Naive thymus-derived CD8-positive, alpha-beta T cell (primary cell): ENCODE measurements at regions not wholly inside any gene's neighbourhood (a gene's known extent, or its start where the extent isn't known, plus 50 kb on each side); places are given as distances from the start of the nearest gene placed in this dataset.

ENCODE experiments used
- ATAC-seq, 2 donors: fragments of 150-1000 bp; cut with Tn5 transposase in 1 of 2; sonication (Bioruptor Pico), chemical (Tn5 transposase) in 1 of 2; 1 replicate in 1 of 2; 2 replicates in 1 of 2; pipeline ENCODE4 v1.10.0; 2021; ENCODE audit warnings: mild to moderate bottlenecking in 2 of 2, moderate library complexity in 2 of 2
- POLR2A ChIA-PET: fragments of 350-600 bp; sonication (Branson Sonifier 250); formaldehyde crosslinking; loops from one replicate; lab custom pipeline; 2021; ENCODE audit warnings: antibody characterized with exemption; lab: Charles Lee
- DNase-seq, 10 donors: peaks; one replicate each; pipeline versions ENCODE4 v3.0.0 to v3.0.0-alpha.2; 2020 to 2022
- H3K27ac Mint-ChIP-seq, 10 donors: one replicate each; pipeline ENCODE4 v1.8.0; 2020 to 2022; ENCODE audit warnings: mild to moderate bottlenecking in 10 of 10, mixed read lengths in 10 of 10, moderate library complexity in 4 of 10, inconsistent platforms in 1 of 10
- H3K27me3 Mint-ChIP-seq, 5 donors: one replicate each; pipeline ENCODE4 v1.8.0; 2021 to 2022; ENCODE audit warnings: mixed read lengths in 5 of 5
- H3K36me3 Mint-ChIP-seq, 3 donors: one replicate each; pipeline ENCODE4 v1.8.0; 2020 to 2022; ENCODE audit warnings: mixed read lengths in 3 of 3, mild to moderate bottlenecking in 2 of 3, inconsistent platforms in 1 of 3
- H3K4me1 Mint-ChIP-seq, 4 donors: one replicate each; pipeline ENCODE4 v1.8.0; 2021 to 2022; ENCODE audit warnings: mixed read lengths in 4 of 4
- H3K4me3 Mint-ChIP-seq, 10 donors: one replicate each; pipeline ENCODE4 v1.8.0; 2020 to 2022; ENCODE audit warnings: mild to moderate bottlenecking in 10 of 10, mixed read lengths in 10 of 10, moderate library complexity in 6 of 10, inconsistent platforms in 1 of 10
- H3K9me3 Mint-ChIP-seq, 9 donors: one replicate each; pipeline ENCODE4 v1.8.0; 2020 to 2022; ENCODE audit warnings: mixed read lengths in 9 of 9, mild to moderate bottlenecking in 3 of 9, inconsistent platforms in 1 of 9, moderate library complexity in 1 of 9

DNA sequence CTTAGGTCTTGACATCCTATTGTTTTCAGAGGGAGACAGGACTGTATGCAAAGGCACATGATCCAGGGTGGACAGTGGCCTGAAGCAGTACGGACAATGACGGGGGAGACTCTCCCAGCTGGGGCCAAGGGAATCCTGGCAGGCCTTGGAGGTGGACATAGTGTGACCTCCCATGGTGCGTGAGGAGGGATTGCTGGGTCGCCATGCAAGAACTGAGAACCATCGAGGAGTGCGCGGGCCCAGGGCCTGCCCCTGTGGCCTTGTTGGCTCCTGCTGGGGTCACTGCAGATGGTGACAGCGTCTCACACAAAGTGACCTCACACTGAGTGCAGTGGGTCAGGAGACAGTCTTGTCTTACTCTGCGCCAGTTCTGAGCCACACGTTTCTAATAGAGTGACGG lies 192.4 kb downstream of the GADD45G start:
- Mint-ChIP-seq H3K4me3 (no peak overlapping the region), H3K36me3 (peaks cover 0 to 1% (median 0%) of the 10 kb centered on the region in 3 donors), H3K27me3 (peaks cover 0 to 2% (median 0%) of the 10 kb centered on the region in 5 donors), H3K4me1 (peaks cover 0 to 2% (median 0%) of the 10 kb centered on the region in 4 donors), H3K9me3 (no peaks in the 10 kb centered on the region), H3K27ac (peak overlapping the region in 1 of 10 donors; percentile 41)
- POLR2A ChIA-PET: no interaction called here
- DNase-seq (no peak), ATAC-seq (no peak)

- H3K4me3 Mint-ChIP-seq: no peak overlapping the region
- peaks cover 0 to 3% (median 0%) of the 10 kb centered on the region in 5 donors for H3K27me3 Mint-ChIP-seq
- no peak for DNase-seq
- no peak for ATAC-seq
- no peaks in the 10 kb centered on the region for H3K9me3 Mint-ChIP-seq
- H3K27ac Mint-ChIP-seq: no peak overlapping the region
- H3K4me1 Mint-ChIP-seq: peaks cover 0 to 2% (median 0%) of the 10 kb centered on the region in 4 donors
- peaks cover 0 to 1% (median 0%) of the 10 kb centered on the region in 3 donors for H3K36me3 Mint-ChIP-seq
- POLR2A ChIA-PET: no interaction called here
Observed at GRCh38 chr9:89797937-89798455, 193.2 kb downstream of the GADD45G start.

GRCh38 chr9:89798547-89799120 lies 193.8 kb downstream of the GADD45G start:
- no peak for ATAC-seq
- Mint-ChIP-seq H3K36me3 (peaks cover 0 to 1% (median 0%) of the 10 kb centered on the region in 3 donors), H3K9me3 (no peaks in the 10 kb centered on the region), H3K4me3 (no peak overlapping the region), H3K27me3 (peaks cover 0 to 3% (median 0%) of the 10 kb centered on the region in 5 donors), H3K4me1 (peaks cover 0 to 2% (median 0%) of the 10 kb centered on the region in 4 donors), H3K27ac (no peak overlapping the region)
- POLR2A ChIA-PET: no interaction called here
- DNase-seq: no peak

GRCh38 chr9:89799221-89799620 lies 194.4 kb downstream of the GADD45G start:
- no peaks in the 10 kb centered on the region for H3K9me3 Mint-ChIP-seq
- no peak for DNase-seq
- peaks cover 0 to 2% (median 0%) of the 10 kb centered on the region in 4 donors for H3K4me1 Mint-ChIP-seq
- peaks cover 0 to 3% (median 0%) of the 10 kb centered on the region in 5 donors for H3K27me3 Mint-ChIP-seq
- POLR2A ChIA-PET: no interaction called here
- H3K4me3 Mint-ChIP-seq: no peak overlapping the region
- no peak overlapping the region for H3K27ac Mint-ChIP-seq
- ATAC-seq: no peak
- H3K36me3 Mint-ChIP-seq: peaks cover 0 to 1% (median 0%) of the 10 kb centered on the region in 3 donors

DNA sequence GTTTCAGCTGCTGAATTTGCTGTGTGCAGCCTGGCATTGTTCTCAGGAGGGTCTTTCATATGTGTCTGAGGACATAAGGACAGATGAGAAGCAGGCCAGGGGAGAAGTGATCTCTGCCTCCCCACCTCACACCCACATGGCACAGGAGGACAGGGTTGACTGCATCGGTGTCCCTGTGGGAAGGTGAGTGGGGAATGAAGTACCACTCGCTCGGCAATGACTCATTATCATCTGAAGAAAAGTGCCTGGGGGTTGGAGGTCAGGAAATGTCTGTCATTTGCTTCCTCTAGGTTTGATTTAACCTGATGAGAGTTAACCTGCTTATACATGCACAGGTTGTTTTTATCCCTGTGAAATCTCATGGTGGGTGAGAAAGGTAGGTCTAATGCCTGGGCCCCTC lies 195.0 kb downstream of the GADD45G start:
- Mint-ChIP-seq H3K4me1 (peaks cover 0 to 2% (median 0%) of the 10 kb centered on the region in 4 donors), H3K27me3 (peaks cover 0 to 3% (median 0%) of the 10 kb centered on the region in 5 donors), H3K27ac (no peak overlapping the region), H3K36me3 (peaks cover 0 to 1% (median 0%) of the 10 kb centered on the region in 3 donors), H3K4me3 (no peak overlapping the region), H3K9me3 (no peaks in the 10 kb centered on the region)
- no peak for ATAC-seq
- no peak for DNase-seq
- POLR2A ChIA-PET: no interaction called here

GRCh38 chr9:89801341-89801740 lies 196.5 kb downstream of the GADD45G start:
- ATAC-seq (no peak), DNase-seq (no peak)
- H3K4me1 Mint-ChIP-seq: peaks cover 0 to 2% (median 0%) of the 10 kb centered on the region in 4 donors
- no peak overlapping the region for H3K4me3 Mint-ChIP-seq
- H3K9me3 Mint-ChIP-seq: no peaks in the 10 kb centered on the region
- H3K27me3 Mint-ChIP-seq: peaks cover 0 to 3% (median 0%) of the 10 kb centered on the region in 5 donors
- POLR2A ChIA-PET: no interaction called here
- peaks cover 0 to 1% (median 0%) of the 10 kb centered on the region in 3 donors for H3K36me3 Mint-ChIP-seq
- H3K27ac Mint-ChIP-seq: no peak overlapping the region

DNA sequence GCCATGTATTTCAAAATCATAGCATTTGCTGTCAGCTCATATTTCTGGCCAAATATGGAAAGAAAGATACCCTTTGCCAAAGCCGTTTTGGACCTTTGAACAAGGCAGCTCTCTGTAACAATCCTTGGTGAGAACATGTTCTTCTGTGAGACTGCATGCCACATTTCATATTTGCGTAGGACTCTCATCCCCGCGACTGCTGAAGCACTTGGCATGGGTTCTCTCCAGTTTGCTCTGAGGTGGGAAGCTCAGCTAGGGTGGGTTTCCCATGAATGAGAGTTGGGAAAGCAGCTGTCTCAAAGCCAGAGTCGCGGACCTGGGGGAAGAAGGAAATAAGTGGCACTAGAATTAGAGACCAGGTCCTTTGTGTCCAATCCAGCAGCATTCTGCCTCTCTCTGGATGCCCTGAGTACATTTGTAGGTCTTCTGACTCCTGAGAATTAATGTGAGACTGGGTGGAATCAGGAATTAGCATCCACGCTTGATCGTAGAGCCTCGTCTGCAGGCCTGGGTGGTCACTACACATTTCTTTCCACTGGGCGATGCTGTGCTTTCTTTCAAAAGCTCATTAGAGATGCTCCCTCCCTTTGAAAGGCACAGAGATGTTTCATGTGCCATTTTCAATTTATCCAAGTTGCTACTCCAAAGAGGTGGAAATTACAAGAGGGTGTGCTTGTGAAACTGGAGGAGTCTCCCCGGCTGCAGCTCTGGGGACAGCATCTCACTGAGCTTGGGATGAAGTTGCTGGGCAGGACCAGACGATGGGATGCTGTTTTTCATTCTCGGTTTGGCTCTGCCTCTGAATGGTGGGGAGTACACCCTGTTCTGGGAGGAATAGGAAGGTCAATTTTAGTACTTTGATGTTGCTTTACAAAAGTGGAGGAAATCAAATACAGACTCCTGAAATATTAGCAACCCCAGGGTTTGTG lies 197.2 kb downstream of the GADD45G start:
- no peak overlapping the region for H3K27ac Mint-ChIP-seq
- peaks cover 0 to 2% (median 0%) of the 10 kb centered on the region in 4 donors for H3K4me1 Mint-ChIP-seq
- DNase-seq (no peak), ATAC-seq (no peak)
- H3K36me3 Mint-ChIP-seq: peaks cover 0 to 1% (median 0%) of the 10 kb centered on the region in 3 donors
- H3K27me3 Mint-ChIP-seq: peaks cover 0 to 3% (median 0%) of the 10 kb centered on the region in 5 donors
- H3K9me3 Mint-ChIP-seq: no peaks in the 10 kb centered on the region
- POLR2A ChIA-PET: no interaction called here
- no peak overlapping the region for H3K4me3 Mint-ChIP-seq

- peaks cover 0 to 2% (median 0%) of the 10 kb centered on the region in 4 donors for H3K4me1 Mint-ChIP-seq
- H3K9me3 Mint-ChIP-seq: no peaks in the 10 kb centered on the region
- H3K36me3 Mint-ChIP-seq: peaks cover 0 to 1% (median 0%) of the 10 kb centered on the region in 3 donors
- DNase-seq (no peak), ATAC-seq (no peak)
- no peak overlapping the region for H3K27ac Mint-ChIP-seq
- peaks cover 0 to 3% (median 0%) of the 10 kb centered on the region in 5 donors for H3K27me3 Mint-ChIP-seq
- H3K4me3 Mint-ChIP-seq: no peak overlapping the region
- POLR2A ChIA-PET: no interaction called here
Observed at GRCh38 chr9:89802781-89803355, 198.1 kb downstream of the GADD45G start.

DNA sequence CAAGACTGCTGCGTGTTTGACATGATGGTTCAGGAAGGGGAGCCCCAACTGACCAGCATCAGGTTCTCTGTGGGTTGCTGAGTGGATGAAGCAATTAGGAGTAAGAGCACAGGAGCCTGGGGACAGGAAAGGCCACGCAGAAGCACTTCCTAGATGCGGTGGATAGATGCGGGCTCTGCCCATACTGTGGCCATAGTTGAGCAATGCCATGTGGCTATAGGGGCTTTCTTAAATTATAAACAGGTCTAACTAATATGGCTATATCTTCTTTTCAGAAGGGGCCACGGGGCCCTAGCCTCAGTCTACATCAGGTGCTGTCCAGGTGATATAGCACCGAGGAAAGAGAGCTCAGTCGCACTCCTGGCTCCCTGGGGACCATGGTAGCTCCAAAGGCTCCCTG lies 198.6 kb downstream of the GADD45G start:
- Mint-ChIP-seq H3K4me3 (no peak overlapping the region), H3K27ac (no peak overlapping the region), H3K4me1 (peaks cover 0 to 2% (median 0%) of the 10 kb centered on the region in 4 donors), H3K9me3 (no peaks in the 10 kb centered on the region), H3K27me3 (peaks cover 0 to 3% (median 0%) of the 10 kb centered on the region in 5 donors), H3K36me3 (peaks cover 0 to 1% (median 0%) of the 10 kb centered on the region in 3 donors)
- no peak for ATAC-seq
- DNase-seq: no peak
- POLR2A ChIA-PET: no interaction called here

DNA sequence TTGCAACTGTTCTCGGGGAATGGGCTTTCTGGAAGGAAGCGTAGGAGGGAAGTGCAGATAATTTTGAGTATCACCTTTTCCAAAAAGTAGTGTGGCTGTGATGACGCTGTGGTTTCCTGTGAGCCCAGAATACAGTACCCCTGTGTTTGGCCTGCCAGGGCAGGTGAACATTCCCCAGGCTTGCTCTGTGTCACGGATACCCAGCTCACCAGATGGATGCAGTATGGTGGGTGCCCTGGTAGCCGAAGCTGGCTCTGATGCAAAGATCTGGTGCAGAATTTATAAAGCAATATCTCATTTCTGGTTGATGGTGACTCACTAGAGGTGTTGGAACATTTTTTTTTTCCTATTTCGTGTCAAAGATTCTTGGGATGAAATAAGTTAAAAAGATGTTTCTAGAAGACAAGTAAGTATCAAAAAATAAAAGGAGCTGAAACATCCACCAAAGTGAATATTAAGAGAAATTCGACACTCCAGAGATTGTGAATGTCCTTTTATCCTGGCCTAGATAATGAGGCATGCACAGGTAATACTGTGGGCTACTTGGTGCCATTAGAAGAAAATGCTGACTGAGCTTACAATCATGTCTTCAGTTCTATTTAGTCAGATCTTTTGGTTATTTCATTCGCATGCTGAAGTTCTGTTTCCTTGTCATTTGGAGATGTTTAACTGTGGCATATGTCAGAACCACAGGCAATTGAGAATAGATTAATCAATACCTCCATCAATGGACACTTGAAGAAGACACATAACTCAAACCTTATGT lies 200.1 kb downstream of the GADD45G start:
- no peaks in the 10 kb centered on the region for H3K9me3 Mint-ChIP-seq

DNA sequence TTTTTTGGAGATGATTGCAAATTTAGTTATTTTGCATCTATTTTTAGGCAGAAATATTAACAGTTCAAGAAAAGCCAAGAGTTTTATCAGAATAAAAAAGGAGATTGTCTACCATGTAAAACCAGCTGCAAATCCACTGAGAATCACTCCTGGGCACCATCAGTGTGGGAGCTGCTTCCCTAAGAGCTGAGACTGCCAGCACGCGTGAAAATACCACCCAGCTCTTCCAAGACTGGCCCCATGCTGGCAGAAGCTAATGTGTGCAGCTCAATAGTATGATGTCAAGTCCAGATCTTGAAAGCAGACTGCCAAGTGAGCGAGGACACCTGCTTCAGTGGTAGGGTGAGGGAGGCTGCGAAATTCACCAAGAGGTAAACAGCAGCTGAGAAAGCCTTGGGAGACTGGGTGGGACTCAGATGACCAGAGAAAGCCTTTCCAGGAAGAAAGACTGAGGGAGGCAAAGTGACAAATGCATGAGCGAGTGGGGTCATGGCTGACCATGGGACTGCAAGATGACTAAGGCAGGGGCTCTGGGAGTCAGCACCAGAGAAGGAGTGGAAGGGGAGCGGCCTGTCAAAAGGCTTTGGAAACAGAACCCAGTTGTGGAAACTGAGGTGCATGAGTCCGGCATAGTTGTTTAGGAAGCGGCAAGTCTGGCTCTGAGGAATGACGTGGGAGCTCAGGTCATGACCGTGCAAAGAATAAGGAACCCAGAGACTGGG lies 200.9 kb downstream of the GADD45G start:
- ATAC-seq (no peak), DNase-seq (no peak)
- H3K9me3 Mint-ChIP-seq: no peaks in the 10 kb centered on the region
- no peak overlapping the region for H3K4me3 Mint-ChIP-seq
- peaks cover 0 to 16% (median 3%) of the 10 kb centered on the region in 5 donors for H3K27me3 Mint-ChIP-seq
- H3K36me3 Mint-ChIP-seq: no peaks in the 10 kb centered on the region
- peaks cover 0 to under 1% (median 0%) of the 10 kb centered on the region in 4 donors for H3K4me1 Mint-ChIP-seq
- H3K27ac Mint-ChIP-seq: no peak overlapping the region
- POLR2A ChIA-PET: no interaction called here

More for the DNA sequence above, 200.1 kb downstream of the GADD45G start:
- DNase-seq: no peak
- H3K36me3 Mint-ChIP-seq: no peaks in the 10 kb centered on the region
- POLR2A ChIA-PET: no interaction called here
- H3K4me3 Mint-ChIP-seq: no peak overlapping the region
- H3K4me1 Mint-ChIP-seq: no peaks in the 10 kb centered on the region
- peaks cover 0 to 13% (median 0%) of the 10 kb centered on the region in 5 donors for H3K27me3 Mint-ChIP-seq
- ATAC-seq: no peak
- no peak overlapping the region for H3K27ac Mint-ChIP-seq
